ENCODE measurements at regions not wholly inside any gene's neighbourhood (a gene's known extent, or its start where the extent isn't known, plus 50 kb on each side); places are given as distances from the start of the nearest gene placed in this dataset.
A peak's percentile ranks its signal among the peaks of the same experiment; 100 is the strongest.
"Not testable (repeated sequence)": the region's sequence is repeated elsewhere in the genome, so short reads cannot be mapped to it uniquely, and the experiment has no call there.

GRCh38 chr9:90128587-90129190 is 513.9 kb downstream of the DIRAS2 start:
- DNase-seq, result no peak

DNA sequence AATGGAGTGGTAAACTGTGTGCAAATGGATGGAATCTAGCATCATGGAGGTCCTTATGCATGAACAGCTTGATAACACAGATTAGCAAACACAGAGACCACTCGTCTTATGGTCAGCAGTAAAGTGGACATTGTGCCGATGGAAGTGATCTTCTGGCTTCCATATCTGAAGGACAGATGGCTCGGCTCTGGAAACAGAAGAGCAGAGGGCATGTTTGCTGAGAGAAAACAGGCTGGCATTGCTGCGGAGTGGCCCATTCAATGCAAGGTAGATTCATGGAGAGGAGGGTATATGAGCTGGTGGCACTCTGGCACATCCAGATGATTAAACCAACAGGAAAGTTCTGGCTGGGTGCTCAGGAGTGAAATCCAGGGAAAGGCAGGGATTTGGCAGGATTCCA is 513.2 kb downstream of the DIRAS2 start:
- no peak for DNase-seq

- no peak for DNase-seq
Measured at GRCh38 chr9:90131568-90131967, 511.1 kb downstream of the DIRAS2 start.

GRCh38 chr9:90132866-90133265 is 509.8 kb downstream of the DIRAS2 start:
- no peak for DNase-seq

GRCh38 chr9:90137801-90138200 is 504.8 kb downstream of the DIRAS2 start:
- no peak for DNase-seq

DNA sequence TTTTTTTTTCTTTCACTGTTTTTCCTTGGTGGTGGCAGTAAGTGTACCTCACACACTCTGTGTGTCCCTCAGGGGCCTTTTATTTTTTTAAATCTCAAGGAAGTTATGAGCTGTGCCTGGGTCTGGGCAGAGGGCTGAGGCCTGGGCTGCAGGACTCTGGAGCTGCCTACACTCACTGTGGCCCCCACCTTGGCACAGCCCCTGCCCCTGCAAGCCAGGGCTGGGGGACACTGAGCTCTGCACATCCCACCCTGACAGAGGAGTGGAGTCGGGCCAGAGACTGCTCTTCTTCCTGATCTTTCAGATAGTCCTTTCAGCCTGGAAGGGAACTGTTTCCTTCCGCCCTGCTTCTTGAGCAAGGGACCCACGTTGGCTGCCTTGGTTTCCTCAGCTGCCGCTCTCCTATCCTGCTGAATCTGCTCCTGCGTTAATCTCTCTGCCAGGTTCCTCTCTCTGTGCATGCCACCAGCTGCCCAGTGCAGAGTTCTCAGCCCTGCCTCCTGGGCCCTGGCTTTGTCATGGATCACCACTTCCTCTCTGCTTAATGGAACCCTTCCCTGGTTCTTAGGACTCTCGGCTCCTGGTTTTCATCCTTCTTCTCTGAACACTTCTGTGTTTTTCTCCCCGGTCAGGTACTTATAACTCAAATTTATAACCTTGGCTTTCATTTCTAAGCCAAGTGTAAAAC is 502.3 kb downstream of the DIRAS2 start:
- no peak for DNase-seq

- DNase-seq, result no peak
Measured at GRCh38 chr9:90141723-90142122, 500.9 kb downstream of the DIRAS2 start.

- no peak for DNase-seq
Measured at GRCh38 chr9:90142580-90142979, 500.0 kb downstream of the DIRAS2 start.

- DNase-seq, result no peak
Measured at GRCh38 chr9:90147426-90147825, 495.2 kb downstream of the DIRAS2 start.

DNA sequence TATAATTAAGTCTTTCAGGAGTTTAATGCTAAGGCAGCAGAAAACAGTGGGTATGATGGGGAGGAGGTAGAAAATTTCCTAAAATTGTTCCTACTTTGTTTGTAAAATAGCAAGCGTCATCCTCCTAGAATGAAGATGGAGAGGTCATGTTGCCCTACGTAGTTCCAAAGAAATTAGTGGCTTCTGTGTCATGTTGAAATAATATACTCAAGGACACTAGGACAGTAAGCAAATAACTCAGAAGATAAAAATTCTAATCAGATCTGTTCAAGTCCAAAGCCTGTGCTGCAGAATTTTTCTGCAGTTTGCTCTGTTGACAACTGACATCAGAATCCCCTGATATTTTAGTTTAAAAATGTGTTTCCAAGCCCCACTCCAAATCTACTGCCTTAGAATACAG is 486.3 kb downstream of the DIRAS2 start:
- DNase-seq, result no peak

GRCh38 chr9:90162326-90162725 is 480.3 kb downstream of the DIRAS2 start:
- DNase-seq, result no peak

GRCh38 chr9:90162819-90163218 is 479.8 kb downstream of the DIRAS2 start:
- DNase-seq, result no peak

GRCh38 chr9:90165281-90165680 is 477.3 kb downstream of the DIRAS2 start:
- DNase-seq, result no peak

- not testable (repeated sequence) for DNase-seq
Measured at GRCh38 chr9:90166374-90166773, 476.2 kb downstream of the DIRAS2 start.

DNA sequence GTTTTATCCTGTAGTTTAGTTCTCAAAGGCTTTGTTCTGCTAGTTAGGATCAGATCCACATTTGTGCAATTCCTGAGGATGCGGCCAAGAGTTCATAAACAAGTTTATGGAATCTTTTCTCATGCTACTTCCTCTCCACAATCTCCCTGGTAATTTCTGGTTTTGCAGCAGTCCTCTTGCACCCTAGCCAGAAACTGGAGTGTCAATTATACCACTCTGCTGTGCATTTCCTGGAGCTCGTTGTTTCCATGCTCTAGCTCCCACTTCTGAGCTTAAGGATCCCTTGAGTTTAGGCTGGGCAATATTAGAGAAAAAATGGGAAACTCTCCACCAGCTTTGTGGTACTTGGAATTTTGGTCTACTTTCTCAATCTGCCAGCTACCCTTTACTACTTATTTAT is 474.7 kb downstream of the DIRAS2 start:
- no peak for DNase-seq

DNA sequence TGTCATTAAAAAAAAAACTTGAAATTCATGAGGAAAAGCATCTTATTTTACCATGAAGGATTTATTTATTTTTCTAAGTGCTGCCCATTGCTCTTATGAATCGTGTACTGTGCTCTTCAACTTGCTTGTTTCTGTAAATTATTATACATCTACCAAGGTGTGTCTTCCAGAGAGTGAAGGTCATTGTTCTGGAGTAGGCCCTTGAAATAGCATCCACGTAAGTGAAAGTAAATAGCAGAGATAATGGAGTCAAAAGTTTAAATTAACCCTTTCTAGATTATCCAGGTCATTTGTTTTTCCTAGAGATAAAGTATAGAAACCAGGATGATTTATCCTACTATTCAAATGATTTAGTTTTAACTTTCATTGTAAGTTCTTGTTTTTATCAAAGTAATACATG is 473.1 kb downstream of the DIRAS2 start:
- DNase-seq, result no peak

GRCh38 chr9:90173935-90174334 is 468.7 kb downstream of the DIRAS2 start:
- DNase-seq, result not testable (repeated sequence)

DNA sequence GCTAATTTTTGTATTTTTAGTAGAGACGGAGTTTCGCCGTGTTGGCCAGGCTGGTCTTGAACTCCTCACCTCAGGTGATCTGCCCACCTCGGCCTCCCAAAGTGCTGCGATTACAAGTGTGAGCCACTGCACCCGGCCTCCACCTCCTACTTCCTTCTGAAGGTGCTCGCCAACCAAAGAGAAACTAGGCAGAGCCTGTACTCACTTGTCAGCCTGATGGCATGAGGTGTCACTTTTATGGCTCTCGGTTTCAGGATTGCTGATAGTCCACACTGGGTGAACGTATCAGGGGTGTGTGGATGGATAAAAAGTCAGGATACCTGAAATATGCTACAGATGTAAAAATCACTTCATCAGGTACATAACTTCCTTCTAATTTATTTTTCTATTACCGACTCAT is 468.3 kb downstream of the DIRAS2 start:
- DNase-seq, result not testable (repeated sequence)

DNA sequence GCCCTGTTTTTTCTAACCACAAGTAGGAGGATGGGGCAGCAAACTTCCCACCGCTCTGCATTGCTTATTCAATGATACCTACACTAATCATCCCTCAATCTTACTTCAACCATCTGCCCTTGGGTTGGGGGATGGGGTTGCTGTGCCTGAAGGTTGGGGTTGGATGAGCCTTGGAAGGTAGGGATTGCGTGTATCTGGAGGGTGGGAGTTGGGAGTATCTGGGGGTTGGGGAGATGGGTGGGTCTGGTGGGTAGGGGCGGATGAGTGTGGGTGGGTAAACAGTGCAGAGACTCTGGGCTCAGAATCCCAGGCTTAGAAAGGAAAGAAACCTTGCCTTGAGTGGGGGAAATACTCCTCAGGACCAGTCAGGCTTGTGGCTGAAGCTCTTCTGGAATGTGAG is 467.4 kb downstream of the DIRAS2 start:
- DNase-seq, result no peak

DNA sequence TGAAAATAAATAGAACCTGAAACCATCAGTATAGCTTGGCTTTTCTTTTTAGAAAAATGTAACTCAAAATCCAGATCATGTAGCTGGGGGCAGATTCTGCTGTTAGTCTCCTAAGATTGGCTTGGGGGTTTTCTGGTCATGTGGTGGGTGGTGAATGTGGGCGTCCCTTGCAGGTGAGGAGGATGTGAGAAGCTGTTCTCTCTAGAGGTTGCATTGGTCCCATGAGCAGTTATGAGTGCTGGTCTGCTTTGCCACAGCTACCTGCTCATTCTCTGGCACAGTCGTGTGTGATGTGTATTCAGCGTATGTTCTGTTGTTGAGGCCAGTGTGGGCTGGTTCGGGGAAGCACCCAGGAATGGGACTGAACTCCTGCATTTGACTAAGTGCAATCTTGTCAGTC is 466.8 kb downstream of the DIRAS2 start:
- DNase-seq, result no peak

GRCh38 chr9:90176901-90177300 is 465.7 kb downstream of the DIRAS2 start:
- DNase-seq, result no peak

GRCh38 chr9:90180381-90180780 is 462.2 kb downstream of the DIRAS2 start:
- no peak for DNase-seq

- no peak for DNase-seq
Measured at GRCh38 chr9:90188656-90189055, 454.0 kb downstream of the DIRAS2 start.

DNA sequence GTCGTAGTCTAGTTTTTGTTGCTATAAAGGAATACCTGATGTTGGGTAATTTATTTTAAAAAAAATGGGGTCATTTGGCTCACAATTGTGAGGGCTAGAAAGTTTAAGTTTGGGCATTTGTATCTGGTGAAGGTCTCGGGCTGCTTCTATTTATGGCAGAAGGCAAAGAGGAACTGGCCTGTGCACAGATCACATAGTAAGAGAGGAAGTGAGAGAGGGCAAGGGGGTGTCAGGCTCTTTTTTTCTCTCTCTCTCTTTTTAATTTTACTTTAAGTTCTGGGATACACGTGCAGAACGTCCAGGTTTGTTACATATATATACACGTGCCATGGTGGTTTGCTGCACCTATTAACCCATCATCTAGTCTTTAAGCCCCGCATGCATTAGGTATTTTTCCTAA is 453.3 kb downstream of the DIRAS2 start:
- peak; percentile 12 for DNase-seq

- DNase-seq, result not testable (repeated sequence)
Measured at GRCh38 chr9:90192465-90192864, 450.2 kb downstream of the DIRAS2 start.
